ENCODE measurements at regions not wholly inside any gene's neighbourhood (a gene's known extent, or its start where the extent isn't known, plus 50 kb on each side); places are given as distances from the start of the nearest gene placed in this dataset.

DNA sequence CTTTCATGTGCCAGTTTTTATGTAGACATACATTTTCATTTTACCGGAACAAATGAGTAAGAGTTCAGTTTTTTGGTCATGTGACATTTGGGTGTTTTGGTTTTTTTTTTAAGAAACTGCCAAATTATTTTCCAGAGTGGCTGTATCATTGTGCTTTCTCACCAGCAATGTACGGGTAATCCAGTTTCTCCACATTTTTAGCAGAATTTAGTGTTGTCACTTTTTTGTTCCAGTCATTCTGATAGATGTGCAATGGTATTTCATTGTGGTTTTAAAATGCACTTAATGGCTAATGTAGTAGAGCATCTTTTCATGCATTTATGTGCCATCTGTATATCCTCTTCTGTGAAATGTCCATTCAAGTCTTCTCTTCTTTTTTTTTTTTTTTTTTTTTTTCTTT lies 126.5 kb upstream of the FBXO11 start:
- Histone ChIP-seq H3K4me3 (no peak overlapping the region), H3K27me3 (no peaks in the 10 kb centered on the region), H3K4me1 (no peaks in the 10 kb centered on the region), H3K27ac (no peak overlapping the region), H3K36me3 (no peaks in the 10 kb centered on the region), H3K9me3 (peaks cover 0 to 16% (median 8%) of the 10 kb centered on the region in 11 donors)
- no peak for ATAC-seq
- WGBS, 2 donors = 93 to 94% methylated on average over 2 of the region's 2 CpGs
- no peak for DNase-seq
- TF ChIP-seq, protein P1, sequence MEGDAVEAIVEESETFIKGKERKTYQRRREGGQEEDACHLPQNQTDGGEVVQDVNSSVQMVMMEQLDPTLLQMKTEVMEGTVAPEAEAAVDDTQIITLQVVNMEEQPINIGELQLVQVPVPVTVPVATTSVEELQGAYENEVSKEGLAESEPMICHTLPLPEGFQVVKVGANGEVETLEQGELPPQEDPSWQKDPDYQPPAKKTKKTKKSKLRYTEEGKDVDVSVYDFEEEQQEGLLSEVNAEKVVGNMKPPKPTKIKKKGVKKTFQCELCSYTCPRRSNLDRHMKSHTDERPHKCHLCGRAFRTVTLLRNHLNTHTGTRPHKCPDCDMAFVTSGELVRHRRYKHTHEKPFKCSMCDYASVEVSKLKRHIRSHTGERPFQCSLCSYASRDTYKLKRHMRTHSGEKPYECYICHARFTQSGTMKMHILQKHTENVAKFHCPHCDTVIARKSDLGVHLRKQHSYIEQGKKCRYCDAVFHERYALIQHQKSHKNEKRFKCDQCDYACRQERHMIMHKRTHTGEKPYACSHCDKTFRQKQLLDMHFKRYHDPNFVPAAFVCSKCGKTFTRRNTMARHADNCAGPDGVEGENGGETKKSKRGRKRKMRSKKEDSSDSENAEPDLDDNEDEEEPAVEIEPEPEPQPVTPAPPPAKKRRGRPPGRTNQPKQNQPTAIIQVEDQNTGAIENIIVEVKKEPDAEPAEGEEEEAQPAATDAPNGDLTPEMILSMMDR (IDR thresholded peaks at IDR 0.05) = no peak
- intact Hi-C loops (cut with DNase I) = no loop called here

DNA sequence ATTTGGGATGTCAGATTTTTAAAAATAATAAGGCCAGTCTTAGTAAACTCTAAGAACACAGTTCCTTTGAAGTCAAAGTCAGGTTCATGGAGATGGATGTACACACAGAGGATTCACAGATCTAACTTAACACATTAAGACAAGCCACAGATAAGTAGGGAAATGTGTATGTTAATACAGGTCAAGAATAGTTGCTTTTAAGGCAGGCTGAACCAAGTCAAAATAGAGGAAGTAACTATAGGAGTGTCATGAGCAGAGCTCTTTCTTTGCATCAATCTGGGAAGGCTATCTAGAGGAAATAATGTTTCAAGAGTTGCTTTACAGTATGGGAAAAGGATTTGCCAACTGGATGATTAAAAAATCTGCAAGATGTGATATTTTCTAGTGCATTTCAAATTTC lies 128.0 kb upstream of the FBXO11 start:
- ATAC-seq = no peak
- TF ChIP-seq, protein P1 (IDR thresholded peaks at IDR 0.05) = no peak
- intact Hi-C loops (cut with DNase I) = no loop called here

DNA sequence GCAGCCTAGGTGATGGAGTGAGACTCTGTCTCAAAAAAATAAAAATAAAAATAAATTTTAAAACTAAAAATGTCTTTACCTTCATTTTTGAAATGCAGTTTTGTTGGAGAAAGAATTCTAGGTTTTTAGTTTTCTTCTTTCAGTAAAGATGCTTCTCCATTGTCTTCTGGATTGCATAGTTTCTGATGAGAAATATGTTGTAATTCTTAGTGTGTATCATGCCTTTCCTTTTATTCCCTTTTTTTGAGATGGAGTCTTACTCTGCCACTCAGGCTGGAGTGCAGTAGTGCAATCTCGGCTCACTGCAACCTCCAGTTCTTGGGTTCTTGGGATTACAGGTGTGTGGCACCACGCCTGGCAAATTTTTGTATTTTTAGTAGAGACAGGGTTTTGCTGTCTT lies 130.0 kb upstream of the FBXO11 start:
- TF ChIP-seq, protein P1 (IDR thresholded peaks at IDR 0.05) = no peak
- 90 to 98% methylated on average over 2 of the region's 2 CpGs for WGBS, 2 donors
- Histone ChIP-seq H3K36me3 (no peaks in the 10 kb centered on the region), H3K27ac (no peak overlapping the region), H3K4me3 (no peak overlapping the region), H3K9me3 (peaks cover 0 to 30% (median 8%) of the 10 kb centered on the region in 11 donors), H3K4me1 (no peaks in the 10 kb centered on the region), H3K27me3 (no peaks in the 10 kb centered on the region)
- ATAC-seq (no peak), DNase-seq (no peak)
- intact Hi-C loops (cut with DNase I) = no loop called here

More for the DNA sequence above, 128.0 kb upstream of the FBXO11 start:
- Histone ChIP-seq H3K27ac (no peak overlapping the region), H3K9me3 (peaks cover 0 to 26% (median 8%) of the 10 kb centered on the region in 11 donors), H3K36me3 (no peaks in the 10 kb centered on the region), H3K27me3 (no peaks in the 10 kb centered on the region), H3K4me1 (no peaks in the 10 kb centered on the region), H3K4me3 (no peak overlapping the region)
- DNase-seq = no peak

DNA sequence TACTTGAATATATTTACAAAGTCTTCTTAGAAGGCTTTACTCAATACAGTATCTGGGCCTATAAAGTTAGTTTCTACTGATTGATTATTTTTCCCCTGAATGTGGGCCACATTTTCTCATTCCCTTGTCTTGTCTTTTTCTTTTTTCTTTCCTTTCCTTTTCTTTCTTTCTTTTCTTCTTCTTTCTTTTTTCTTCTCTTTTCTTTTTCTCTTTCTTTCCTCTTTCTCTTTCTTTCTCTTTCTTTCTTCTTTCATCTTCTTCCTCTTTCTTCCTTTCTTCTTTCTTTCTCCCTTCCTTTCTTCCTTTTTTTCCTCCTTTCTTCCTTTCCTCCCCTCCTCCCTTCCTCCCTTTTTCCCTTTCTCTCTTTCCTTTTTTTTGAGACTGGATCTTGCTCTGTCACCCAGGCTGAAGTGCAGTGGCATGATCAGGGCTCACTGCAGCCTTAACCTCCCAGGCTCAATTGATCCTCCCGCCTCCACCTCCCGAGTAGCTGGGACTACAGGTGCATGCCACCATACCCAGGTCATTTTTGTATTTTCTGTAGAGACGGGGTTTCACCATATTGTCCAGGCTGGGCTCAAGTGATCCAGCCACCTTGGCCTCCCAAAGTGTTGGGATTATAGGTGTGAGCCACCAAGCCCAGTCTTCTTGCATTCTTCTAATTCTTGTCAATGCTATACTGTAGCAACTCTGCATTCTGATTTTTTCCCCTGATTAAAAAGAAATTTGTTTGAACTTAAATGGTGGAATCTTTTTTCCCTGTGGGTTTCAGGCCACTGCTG lies 133.1 kb upstream of the FBXO11 start:
- intact Hi-C loops (cut with DNase I) = no loop called here
- Histone ChIP-seq H3K27me3 (peaks cover 0 to 8% (median 0%) of the 10 kb centered on the region in 7 donors), H3K4me3 (no peak overlapping the region), H3K27ac (no peak overlapping the region), H3K4me1 (peaks cover 0 to 3% (median 0%) of the 10 kb centered on the region in 9 donors), H3K36me3 (no peaks in the 10 kb centered on the region), H3K9me3 (peaks cover 0 to 30% (median 8%) of the 10 kb centered on the region in 11 donors)
- WGBS, 2 donors = 80 to 94% methylated on average over 3 of the region's 3 CpGs
- DNase-seq = no peak
- ATAC-seq = no peak
- TF ChIP-seq, protein P1 (IDR thresholded peaks at IDR 0.05) = no peak

All from heart right ventricle (tissue), 16 donors.